GM19240 (cell line): ENCODE measurements at regions not wholly inside any gene's neighbourhood (a gene's known extent, or its start where the extent isn't known, plus 50 kb on each side); places are given as distances from the start of the nearest gene placed in this dataset.
"Not testable (repeated sequence)": the region's sequence is repeated elsewhere in the genome, so short reads cannot be mapped to it uniquely, and the experiment has no call there.

Experiments used
- DNase-seq: peaks from one replicate; pipeline ENCODE4 v3.0.0; 2011; ENCODE audit warnings: low spot score; ENCODE audit not compliant: insufficient read length

DNA sequence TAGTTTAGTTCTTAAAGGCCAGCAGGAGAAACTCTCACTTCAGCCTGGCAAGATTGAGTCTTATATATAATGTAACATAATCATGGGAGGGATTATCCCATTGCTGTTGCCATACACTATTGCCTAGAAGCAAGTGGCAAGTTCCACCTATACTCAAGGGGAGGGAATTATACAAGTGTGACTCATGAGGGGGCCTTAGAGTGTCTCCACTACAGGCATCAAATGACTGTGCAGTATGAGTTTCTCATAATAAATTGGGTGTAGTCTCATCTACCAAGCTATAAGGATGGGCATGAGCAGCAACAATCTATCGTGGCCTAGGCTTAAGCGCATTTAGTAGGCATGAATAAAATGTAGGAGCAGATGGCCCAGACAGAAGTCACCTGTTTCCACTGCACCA, 89.1 kb upstream of the C1GALT1C1 start:
- DNase-seq = no peak

DNA sequence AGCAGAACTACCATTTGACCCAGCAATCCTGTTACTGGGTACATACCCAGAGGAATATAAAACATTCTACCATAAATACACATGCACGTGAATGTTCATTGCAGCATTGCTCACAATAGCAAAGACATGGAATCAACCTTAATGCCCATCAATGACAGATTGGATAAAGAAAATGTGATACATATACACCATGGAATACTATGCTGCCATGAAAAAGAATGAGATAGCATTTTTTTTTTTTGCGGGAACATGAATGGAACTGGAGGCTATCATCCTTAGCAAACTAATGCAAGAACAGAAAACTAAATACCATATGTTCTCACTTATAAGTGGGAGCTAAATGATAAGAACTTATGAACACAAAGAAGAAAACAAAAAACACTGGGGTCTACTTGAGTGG, 72.5 kb upstream of the C1GALT1C1 start:
- not testable (repeated sequence) for DNase-seq

DNA sequence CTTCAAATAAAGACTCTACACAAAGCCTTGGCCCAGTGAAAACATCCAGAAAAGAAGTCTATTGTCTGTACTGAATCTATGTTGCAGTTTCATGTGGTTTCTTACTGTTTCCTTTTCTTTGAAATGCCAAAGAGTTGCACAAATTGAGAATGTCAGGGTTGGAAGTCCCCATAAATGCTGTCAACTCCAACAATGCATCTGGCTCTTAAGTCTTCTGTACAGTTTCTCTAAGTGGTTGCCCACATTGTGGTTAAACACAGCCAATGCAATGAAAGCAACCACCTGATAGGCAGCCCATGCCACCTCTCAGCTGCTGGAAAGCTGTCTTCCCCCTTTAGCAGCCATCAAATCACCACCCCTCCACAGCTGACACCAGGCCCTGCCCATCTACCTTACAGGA, 67.2 kb upstream of the C1GALT1C1 start:
- DNase-seq = no peak

DNA sequence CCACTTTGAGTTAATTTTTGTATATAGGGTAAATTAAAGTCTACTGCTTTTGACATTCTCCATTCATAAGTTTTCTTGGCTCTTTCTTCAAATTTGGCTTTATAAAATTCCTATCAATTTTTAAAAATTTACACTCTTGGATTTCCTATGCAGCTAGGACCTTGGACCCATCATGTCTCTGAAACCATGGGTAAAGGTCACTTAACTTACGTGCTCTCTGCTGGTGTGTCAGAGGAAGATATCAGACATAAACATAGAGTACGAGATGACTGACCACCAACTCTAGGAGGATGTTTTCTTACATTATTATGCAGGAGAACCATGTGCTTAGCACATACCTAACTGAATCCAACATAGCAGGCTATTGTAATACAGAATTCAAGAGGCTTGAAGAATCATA, 62.5 kb upstream of the C1GALT1C1 start:
- no peak for DNase-seq

DNA sequence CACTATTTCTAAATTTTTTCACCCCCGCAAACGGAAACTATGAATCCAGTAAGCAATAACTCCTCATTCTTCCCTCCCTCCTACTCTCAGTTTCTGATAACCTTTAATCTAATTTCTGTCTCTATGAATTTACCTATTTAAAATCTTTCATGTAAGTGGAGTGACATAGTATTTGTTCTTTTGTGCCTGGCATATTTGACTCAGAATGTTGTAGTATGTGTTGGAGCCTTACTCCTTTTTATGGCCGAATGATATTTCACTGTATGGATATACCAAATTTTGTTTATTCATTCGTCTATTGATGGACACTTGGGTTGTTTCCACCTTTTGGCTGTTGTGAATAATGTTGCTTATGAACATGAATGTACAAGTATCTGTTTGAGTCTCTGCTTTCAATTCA, 61.1 kb upstream of the C1GALT1C1 start:
- no peak for DNase-seq

DNA sequence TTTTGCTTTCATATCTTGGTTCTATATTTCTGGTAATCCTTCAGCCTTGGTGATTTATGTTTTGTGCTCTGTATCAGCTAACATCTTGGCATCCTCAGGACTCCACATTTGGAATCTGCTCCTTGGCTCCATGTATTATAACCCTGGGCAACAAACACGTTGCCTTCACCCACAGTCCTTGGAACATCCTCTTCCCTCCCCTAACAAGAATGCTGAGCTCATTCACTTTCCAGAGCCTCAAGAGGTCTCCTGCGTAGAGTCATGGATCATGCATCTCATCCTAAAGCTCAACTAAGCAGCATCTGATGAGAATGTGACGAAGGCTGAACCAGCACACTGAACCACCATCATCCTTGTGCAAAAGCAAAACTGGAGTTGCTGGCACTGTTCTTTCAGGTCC, 60.5 kb upstream of the C1GALT1C1 start:
- no peak for DNase-seq

DNA sequence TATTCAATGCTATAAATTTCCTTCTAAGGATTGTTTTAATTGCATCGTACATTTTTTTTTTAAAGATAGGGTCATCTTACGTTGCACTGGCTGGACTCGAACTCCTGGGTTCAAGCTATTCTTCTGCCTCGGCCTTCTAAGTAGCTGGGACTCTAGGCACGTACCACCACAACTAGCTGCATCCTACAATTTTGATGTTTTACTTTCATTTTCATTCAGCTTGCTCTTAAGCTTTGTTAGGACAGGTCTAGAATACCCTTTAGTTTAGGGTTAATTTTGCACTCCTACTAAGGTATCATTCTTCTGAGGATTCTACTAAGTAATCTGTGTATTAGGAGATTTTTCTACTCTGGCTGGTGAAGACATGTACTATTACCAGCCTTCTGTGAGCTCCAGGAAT, 50.2 kb upstream of the C1GALT1C1 start:
- DNase-seq = no peak
